ENCODE measurements at regions not wholly inside any gene's neighbourhood (a gene's known extent, or its start where the extent isn't known, plus 50 kb on each side); places are given as distances from the start of the nearest gene placed in this dataset.

DNA sequence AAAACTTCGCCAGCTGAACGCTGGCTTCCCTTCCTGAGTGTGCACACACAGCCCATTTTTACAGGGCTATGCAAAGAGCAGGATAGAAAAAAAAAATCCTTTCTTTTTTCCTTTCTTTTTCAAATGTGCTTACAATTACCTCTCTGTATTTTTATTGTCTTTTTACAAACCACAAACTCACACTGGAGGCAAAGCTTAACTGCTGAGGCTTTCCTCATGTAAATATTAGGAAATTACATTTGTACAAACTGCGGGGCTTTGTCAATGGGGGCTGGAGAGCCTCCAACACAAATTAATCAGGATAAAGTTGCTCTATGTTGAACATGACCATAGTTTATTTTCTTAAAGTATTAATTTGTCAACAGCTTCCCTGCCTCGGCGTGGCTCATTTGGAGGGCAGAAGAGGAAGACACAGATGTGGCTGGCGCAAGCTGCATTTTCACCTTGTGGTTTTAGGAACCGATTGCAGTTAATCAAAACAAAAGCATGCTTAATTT is 411.7 kb upstream of the MKI67 start:
- Mint-ChIP-seq H3K27me3 (peaks cover 51% of the 10 kb centered on the region), H3K9me3 (no peaks in the 10 kb centered on the region), H3K27ac (no peak overlapping the region), H3K4me3 (no peak overlapping the region), H3K36me3 (ENCODE audit: low read depth) (no peaks in the 10 kb centered on the region), H3K4me1 (no peaks in the 10 kb centered on the region)
- intact Hi-C loops (cut with micrococcal nuclease) = no loop called here
- DNase-seq = no peak

DNA sequence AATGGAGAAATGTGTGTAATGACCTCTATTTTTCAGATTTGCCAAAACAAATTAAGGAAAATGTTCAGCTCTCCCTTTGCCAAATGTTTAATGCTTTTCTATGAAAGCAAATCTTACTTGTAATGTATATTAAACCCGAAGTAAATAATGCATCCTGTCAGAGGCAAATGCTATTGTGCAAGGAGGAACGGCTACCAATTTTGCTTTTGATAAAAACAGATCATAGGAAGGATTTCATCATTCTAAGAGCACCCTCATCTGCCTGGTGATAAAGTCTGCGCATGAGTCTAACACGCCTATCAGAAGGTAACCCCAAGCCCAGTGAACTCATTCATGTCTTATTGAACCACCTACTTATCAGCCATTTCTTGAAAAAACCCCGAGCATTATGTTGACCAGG is 412.4 kb upstream of the MKI67 start:
- Mint-ChIP-seq H3K27me3 (peaks cover 51% of the 10 kb centered on the region), H3K36me3 (ENCODE audit: low read depth) (no peaks in the 10 kb centered on the region), H3K4me1 (no peaks in the 10 kb centered on the region), H3K27ac (no peak overlapping the region), H3K9me3 (no peaks in the 10 kb centered on the region), H3K4me3 (no peak overlapping the region)
- DNase-seq = no peak
- intact Hi-C loops (cut with micrococcal nuclease) = no loop called here

DNA sequence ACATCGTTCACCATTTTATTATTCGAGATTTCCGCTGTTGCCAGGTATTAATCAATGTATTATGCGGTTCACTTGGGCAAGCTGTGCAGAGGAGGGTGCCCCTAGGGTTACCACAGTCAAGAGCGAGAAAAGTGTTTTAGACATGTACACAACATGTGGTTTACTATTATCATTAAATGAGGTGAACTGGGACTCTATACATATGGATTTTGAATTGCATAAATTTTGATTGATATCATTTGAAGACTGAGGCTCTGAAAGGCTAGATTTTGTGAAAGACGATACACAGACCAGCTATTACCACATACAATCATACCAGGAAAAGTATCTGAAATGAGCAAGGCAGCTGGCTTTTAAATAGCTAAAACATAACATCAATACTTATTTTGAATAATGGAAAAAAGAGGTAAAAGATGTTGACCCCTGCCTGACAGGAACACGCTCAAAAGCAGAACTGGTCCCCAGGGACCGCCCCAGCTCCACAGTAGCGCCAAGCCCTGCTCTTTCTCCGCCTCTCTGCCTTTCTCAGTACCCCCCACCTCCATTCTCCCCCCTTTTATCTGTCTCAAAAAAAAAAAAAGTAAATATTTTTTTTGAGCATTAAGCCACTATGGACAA is 413.4 kb upstream of the MKI67 start:
- H3K36me3 Mint-ChIP-seq (ENCODE audit: low read depth) = no peaks in the 10 kb centered on the region
- DNase-seq = no peak
- H3K27ac Mint-ChIP-seq = no peak overlapping the region
- H3K4me1 Mint-ChIP-seq = no peaks in the 10 kb centered on the region
- H3K9me3 Mint-ChIP-seq = no peaks in the 10 kb centered on the region
- no peak overlapping the region for H3K4me3 Mint-ChIP-seq
- peaks cover 51% of the 10 kb centered on the region for H3K27me3 Mint-ChIP-seq
- intact Hi-C loops (cut with micrococcal nuclease) = no loop called here

DNA sequence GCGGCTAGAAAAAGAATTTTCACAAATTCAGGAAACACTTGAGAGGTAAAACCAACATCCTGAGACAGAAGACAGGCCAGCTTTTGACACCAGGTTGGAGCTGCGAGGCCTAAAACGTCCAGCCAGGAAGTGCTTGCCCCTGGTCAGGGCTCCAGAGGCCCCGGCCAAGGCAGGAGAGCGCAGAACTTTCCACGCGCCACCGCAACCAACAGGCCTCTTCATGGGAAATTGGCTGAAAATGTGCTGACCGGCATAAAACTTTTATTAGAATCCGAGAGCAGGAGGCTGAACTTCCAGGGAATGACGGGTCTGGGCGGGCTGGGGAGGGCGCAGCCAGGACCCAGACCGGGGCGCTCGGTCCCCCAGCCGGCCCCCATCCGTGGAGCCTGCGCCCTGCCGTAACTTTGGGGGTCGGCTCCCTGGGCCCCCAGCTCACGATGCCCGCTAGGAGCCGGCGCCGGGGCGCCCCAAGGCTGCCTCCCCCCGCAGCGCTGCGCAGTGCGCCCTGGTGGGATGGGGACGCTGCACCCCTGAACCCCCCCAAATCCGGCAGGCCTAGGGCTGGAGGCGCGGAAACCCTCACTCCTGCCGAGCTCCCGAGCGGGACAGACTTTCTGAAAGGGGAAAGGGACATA is 414.0 kb upstream of the MKI67 start:
- peaks cover 48% of the 10 kb centered on the region for H3K27me3 Mint-ChIP-seq
- H3K4me1 Mint-ChIP-seq = no peaks in the 10 kb centered on the region
- no peaks in the 10 kb centered on the region for H3K9me3 Mint-ChIP-seq
- no peaks in the 10 kb centered on the region for H3K36me3 Mint-ChIP-seq (ENCODE audit: low read depth)
- no peak overlapping the region for H3K27ac Mint-ChIP-seq
- intact Hi-C loops (cut with micrococcal nuclease) = no loop called here
- no peak overlapping the region for H3K4me3 Mint-ChIP-seq
- DNase-seq = no peak

DNA sequence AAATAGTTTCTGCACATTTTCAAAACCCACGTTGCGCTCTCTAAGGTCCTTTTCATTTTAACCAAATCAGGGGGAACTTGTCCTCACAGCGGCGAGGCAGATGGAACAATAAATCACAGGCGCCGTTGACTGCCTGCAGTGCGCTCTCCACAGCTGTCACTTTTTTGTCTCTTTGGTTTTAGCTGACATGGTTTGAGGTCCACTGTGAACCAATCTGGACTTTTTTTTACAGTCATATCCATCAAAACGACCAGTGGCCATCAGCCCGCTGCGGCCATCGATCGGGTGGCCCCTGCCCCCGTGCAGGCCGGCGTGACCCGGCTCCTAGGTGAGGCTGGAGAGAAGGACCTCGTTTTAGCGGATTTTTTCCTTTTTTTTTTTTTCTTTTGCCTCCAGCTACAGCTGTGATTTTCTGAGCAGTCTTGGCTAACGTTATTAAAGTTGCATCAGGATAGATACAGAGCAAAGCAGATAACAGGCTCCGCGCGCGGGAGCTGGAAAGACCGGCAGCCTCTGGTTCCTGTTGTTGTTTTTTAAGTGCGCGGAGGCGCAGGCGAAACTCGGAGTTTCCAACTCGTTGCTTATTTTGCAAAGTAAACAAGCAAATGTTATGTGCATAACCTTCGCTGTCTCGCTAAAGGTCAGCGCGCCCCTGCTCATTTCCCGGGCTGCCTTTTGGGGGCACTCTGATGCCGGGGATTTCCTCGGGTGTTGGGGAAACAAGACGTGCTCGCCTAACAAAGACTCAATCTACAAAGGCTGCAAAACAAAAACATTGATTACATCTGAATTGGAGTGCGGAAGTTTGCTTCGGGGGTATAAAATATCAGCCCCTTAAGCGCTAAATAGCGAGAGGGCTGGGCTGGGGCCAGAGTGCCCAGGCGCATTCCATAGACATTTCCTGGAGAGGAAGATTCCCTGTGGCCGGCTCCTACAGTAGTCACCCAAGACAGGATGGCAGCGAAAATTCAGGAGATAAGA is 414.8 kb upstream of the MKI67 start:
- H3K4me1 Mint-ChIP-seq = no peaks in the 10 kb centered on the region
- no peak overlapping the region for H3K27ac Mint-ChIP-seq
- H3K9me3 Mint-ChIP-seq = no peaks in the 10 kb centered on the region
- intact Hi-C loops (cut with micrococcal nuclease) = no loop called here
- H3K36me3 Mint-ChIP-seq (ENCODE audit: low read depth) = no peaks in the 10 kb centered on the region
- no peak for DNase-seq
- H3K27me3 Mint-ChIP-seq = peaks cover 46% of the 10 kb centered on the region
- no peak overlapping the region for H3K4me3 Mint-ChIP-seq

DNA sequence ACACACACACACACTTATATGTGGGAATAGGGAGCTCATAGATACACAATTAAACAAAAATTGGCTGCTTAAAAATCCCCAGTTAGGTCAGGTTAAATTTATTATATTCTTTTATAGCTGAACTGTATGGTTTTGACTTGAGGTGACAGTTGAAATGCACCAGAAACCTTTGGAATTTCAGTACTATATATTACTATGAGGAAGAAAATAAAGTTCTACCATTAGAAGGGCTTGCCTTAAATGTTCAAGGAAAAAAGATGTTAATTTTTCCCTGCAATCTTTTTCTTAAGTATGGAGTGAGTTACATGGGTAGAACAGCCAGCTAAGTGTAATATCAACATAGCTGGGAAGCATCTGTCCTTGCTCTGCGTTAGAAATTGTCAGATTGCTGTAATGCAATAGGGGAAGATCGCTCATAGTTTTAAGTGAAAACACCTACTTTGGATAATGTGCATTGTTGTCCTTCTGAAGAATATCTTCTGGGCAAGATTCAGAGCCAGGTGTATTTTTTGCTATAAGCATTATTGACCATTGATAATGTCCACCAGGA is 415.8 kb upstream of the MKI67 start:
- Mint-ChIP-seq H3K27me3 (peaks cover 43% of the 10 kb centered on the region), H3K4me1 (no peaks in the 10 kb centered on the region), H3K9me3 (no peaks in the 10 kb centered on the region), H3K36me3 (ENCODE audit: low read depth) (no peaks in the 10 kb centered on the region), H3K4me3 (no peak overlapping the region), H3K27ac (no peak overlapping the region)
- intact Hi-C loops (cut with micrococcal nuclease) = no loop called here
- DNase-seq = no peak

GRCh38 chr10:128542659-128543058 is 416.4 kb upstream of the MKI67 start:
- DNase-seq = no peak
- no peak overlapping the region for H3K4me3 Mint-ChIP-seq
- peaks cover 41% of the 10 kb centered on the region for H3K27me3 Mint-ChIP-seq
- H3K4me1 Mint-ChIP-seq = no peaks in the 10 kb centered on the region
- H3K27ac Mint-ChIP-seq = no peak overlapping the region
- H3K9me3 Mint-ChIP-seq = no peaks in the 10 kb centered on the region
- intact Hi-C loops (cut with micrococcal nuclease) = no loop called here
- no peaks in the 10 kb centered on the region for H3K36me3 Mint-ChIP-seq (ENCODE audit: low read depth)

- Mint-ChIP-seq H3K4me3 (no peak overlapping the region), H3K9me3 (no peaks in the 10 kb centered on the region), H3K36me3 (ENCODE audit: low read depth) (no peaks in the 10 kb centered on the region), H3K4me1 (no peaks in the 10 kb centered on the region), H3K27ac (no peak overlapping the region), H3K27me3 (peaks cover 37% of the 10 kb centered on the region)
- intact Hi-C loops (cut with micrococcal nuclease) = no loop called here
- DNase-seq = no peak
These were observed 416.9 kb upstream of the MKI67 start for GRCh38 chr10:128543151-128543550.

DNA sequence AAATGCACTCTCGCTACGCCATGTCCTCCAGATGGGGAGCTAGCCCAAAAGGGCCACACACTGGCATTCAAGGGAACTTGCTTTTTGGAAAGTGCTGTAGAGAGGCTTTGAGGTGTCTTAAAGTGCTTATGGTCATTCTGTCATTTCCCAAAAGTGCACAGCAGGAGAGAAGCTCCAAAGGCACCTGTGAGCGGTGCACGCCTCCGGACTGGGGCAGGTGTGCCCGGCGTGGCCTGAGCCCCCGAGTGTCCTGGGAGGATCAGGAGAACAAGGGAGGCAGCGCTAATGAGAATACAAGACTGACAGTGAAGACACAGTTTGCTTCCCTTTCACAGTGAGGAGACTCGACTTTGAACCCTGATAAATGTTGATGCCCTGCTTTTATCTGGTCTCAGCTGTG is 419.0 kb upstream of the MKI67 start:
- Mint-ChIP-seq H3K9me3 (no peaks in the 10 kb centered on the region), H3K27ac (no peak overlapping the region), H3K36me3 (ENCODE audit: low read depth) (no peaks in the 10 kb centered on the region), H3K4me3 (no peak overlapping the region), H3K4me1 (no peaks in the 10 kb centered on the region), H3K27me3 (peaks cover 20% of the 10 kb centered on the region)
- no peak for DNase-seq
- intact Hi-C loops (cut with micrococcal nuclease) = no loop called here

DNA sequence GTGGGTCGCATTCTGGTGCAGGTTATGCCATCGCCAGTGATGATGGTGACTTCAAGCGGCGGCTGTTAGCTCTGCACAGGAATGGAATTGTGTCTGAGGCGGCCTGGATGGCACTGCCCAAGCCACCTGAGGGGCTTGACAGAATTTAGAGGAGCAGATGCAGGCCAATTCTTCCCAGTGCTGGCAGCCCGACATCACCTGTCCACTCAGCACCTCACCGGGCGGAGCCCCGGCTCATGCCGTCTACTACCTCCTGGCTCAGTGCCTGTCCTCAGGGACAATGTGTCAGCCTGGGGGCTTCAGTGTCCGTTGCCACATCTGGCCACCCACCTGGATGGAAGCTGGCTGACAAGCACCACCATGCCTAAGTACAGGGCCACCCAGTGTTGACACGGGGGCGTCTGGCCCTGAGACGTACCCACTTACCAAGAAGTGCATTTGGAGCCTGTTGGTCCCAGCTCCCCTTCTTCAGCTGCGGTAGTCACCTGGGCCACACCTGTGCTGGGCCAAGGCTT is 420.5 kb upstream of the MKI67 start:
- no peak for DNase-seq
- Mint-ChIP-seq H3K27me3 (peaks cover 8% of the 10 kb centered on the region), H3K27ac (no peak overlapping the region), H3K36me3 (ENCODE audit: low read depth) (no peaks in the 10 kb centered on the region), H3K4me3 (no peak overlapping the region), H3K4me1 (no peaks in the 10 kb centered on the region), H3K9me3 (no peaks in the 10 kb centered on the region)
- intact Hi-C loops (cut with micrococcal nuclease) = no loop called here

DNA sequence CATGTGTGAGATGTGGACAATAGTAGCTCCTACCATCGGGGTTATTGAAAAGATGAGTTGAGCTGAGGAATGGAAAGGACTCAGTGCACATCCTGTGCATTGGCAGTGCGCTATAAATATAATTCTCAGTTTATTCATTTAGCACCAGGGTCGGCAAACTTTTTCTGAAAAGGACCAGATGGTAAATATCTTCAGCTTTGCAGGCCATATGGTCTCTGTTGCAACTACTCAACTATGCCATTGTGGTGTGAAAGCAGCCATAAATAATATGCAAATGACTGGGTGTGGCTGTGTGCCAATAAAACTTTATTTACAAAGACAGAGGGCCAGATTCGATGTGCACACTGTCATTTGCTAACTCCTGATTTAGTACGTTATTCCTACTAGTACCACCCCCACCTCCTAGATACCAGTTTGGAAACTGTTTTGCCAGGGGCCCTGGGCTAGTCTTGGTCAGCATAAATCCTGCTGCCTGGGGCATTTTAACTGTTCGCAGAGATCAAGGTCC is 422.9 kb upstream of the MKI67 start:
- intact Hi-C loops (cut with micrococcal nuclease) = no loop called here
- Mint-ChIP-seq H3K4me3 (no peak overlapping the region), H3K4me1 (no peaks in the 10 kb centered on the region), H3K36me3 (ENCODE audit: low read depth) (no peaks in the 10 kb centered on the region), H3K27ac (no peak overlapping the region), H3K9me3 (no peaks in the 10 kb centered on the region), H3K27me3 (no peaks in the 10 kb centered on the region)
- no peak for DNase-seq

DNA sequence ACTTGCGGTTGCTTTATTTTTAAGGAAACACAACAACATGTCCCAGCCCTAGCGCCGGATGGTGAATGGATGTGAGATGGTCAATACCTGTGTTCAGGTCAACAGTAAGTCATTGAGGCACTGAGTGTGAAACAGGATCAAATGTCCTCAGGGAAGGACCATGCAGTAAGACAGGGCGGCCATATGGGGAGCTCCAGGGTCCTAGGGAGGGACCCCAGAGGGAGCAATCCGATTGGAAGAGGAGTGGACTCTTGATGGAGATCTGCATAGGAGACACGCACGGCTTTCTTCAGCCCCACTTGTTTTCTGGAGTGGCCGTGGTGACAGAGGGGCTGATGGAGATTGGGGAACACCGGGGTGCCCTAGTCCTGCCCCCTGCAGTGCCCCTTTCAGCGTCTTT is 423.8 kb upstream of the MKI67 start:
- Mint-ChIP-seq H3K27ac (no peak overlapping the region), H3K36me3 (ENCODE audit: low read depth) (no peaks in the 10 kb centered on the region), H3K9me3 (no peaks in the 10 kb centered on the region), H3K4me3 (no peak overlapping the region), H3K4me1 (no peaks in the 10 kb centered on the region), H3K27me3 (no peaks in the 10 kb centered on the region)
- no peak for DNase-seq
- intact Hi-C loops (cut with micrococcal nuclease) = no loop called here

DNA sequence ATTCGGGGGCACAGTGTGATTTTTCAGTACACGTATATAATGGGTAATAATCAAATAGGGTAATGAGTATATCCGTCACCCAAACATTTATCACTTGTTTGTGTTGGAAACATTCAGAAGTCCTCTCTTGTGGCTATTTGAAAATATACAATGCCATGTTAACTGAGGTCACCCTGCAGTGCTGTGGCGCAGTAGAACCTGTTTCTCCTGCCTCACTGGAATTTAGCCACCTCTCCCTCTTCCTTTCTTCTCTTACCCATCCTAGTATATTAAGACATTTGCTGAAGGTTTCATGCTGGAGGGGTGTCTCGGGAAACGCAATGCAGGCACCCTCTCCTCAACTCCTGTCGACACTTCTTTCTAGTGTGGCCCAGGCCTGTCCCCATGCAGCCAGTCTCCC is 425.3 kb upstream of the MKI67 start:
- intact Hi-C loops (cut with micrococcal nuclease) = no loop called here
- no peak overlapping the region for H3K27ac Mint-ChIP-seq
- no peaks in the 10 kb centered on the region for H3K27me3 Mint-ChIP-seq
- DNase-seq = no peak
- H3K36me3 Mint-ChIP-seq (ENCODE audit: low read depth) = no peaks in the 10 kb centered on the region
- H3K4me1 Mint-ChIP-seq = no peaks in the 10 kb centered on the region
- no peak overlapping the region for H3K4me3 Mint-ChIP-seq
- no peaks in the 10 kb centered on the region for H3K9me3 Mint-ChIP-seq

Data from activated CD4-positive, alpha-beta T cell treated with anti-CD3 and anti-CD28 coated beads, Interleukin-2, amount 10 ng/mL, durations not matched to agents 24 days and 14 days (primary cell).